AG04450 (cell line): ENCODE measurements at regions not wholly inside any gene's neighbourhood (a gene's known extent, or its start where the extent isn't known, plus 50 kb on each side); places are given as distances from the start of the nearest gene placed in this dataset.

Experiments
- CTCF ChIA-PET: fragments of 300-600, 350-600 bp; formaldehyde crosslinking; extraction: SDS; loops from one replicate; lab custom pipeline; 2022; ENCODE audit warnings: antibody characterized with exemption, inconsistent platforms; lab: Charles Lee
- POLR2A ChIA-PET: fragments of 350-600 bp; formaldehyde crosslinking; extraction: SDS; loops from one replicate; lab custom pipeline; 2021; ENCODE audit warnings: antibody characterized with exemption, inconsistent platforms; lab: Yijun Ruan, JAX
- DNase-seq: peaks from one replicate; pipeline ENCODE4 v3.0.0-alpha.2; 2011; ENCODE audit warnings: low read depth, low spot score
- H3K27ac ChIP-seq: one replicate; pipeline ENCODE4 v1.5.1; 2012; ENCODE audit warnings: low read depth, low read length, control low read depth
- H3K27me3 ChIP-seq: one replicate; pipeline ENCODE4 v1.6.0; 2012; ENCODE audit warnings: low read length; ENCODE audit not compliant: control insufficient read depth, insufficient read depth
- H3K4me3 ChIP-seq: 2 replicates; pipeline ENCODE4 v1.5.1; 2011; ENCODE audit warnings: mild to moderate bottlenecking, low read depth, low read length, control low read depth
- H3K9me3 ChIP-seq: 2 replicates; pipeline ENCODE4 v1.5.1; 2012; ENCODE audit warnings: low read length; ENCODE audit not compliant: control insufficient read depth, insufficient read depth
- TF ChIP-seq, protein P1 (sequence below): IDR thresholded peaks from 2 replicates; pipeline ENCODE4 v1.5.1; 2011; ENCODE audit warnings: low read depth, low read length, control low read depth, inconsistent platforms

DNA sequence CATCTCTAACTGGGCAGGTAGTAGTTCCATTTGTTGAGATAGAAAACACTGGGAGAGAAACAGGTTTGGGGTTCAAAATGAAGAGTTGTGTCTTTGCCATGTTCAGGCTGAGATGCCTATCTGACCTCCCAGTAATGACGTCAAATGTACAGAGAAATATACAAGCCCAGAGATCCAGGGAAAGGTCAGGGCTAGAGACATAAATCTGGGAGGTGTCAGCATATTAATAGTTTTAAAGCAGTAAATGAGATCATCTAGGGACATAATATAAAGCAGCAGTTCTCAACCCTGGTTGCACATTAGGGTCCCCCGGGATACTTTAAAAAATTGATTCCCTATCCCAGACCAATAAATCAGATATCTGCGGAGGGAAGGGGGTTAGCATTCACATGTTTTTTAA lies 501.5 kb downstream of the UQCRFS1 start:
- ChIA-PET POLR2A (no interaction called here), CTCF (interaction anchor here (1.2 to 3.7 kb wide), 5 partner anchors 12 to 745 kb away, joined by 3 to 19 read pairs (median 4); no protein-coding TSS in a partner anchor)
- Histone ChIP-seq H3K27me3 (no peaks in the 10 kb centered on the region), H3K27ac (no peak overlapping the region), H3K4me3 (no peak overlapping the region), H3K9me3 (peaks cover 9% of the 10 kb centered on the region; the same call in 1 of the 2 replicates)
- TF ChIP-seq, protein P1, sequence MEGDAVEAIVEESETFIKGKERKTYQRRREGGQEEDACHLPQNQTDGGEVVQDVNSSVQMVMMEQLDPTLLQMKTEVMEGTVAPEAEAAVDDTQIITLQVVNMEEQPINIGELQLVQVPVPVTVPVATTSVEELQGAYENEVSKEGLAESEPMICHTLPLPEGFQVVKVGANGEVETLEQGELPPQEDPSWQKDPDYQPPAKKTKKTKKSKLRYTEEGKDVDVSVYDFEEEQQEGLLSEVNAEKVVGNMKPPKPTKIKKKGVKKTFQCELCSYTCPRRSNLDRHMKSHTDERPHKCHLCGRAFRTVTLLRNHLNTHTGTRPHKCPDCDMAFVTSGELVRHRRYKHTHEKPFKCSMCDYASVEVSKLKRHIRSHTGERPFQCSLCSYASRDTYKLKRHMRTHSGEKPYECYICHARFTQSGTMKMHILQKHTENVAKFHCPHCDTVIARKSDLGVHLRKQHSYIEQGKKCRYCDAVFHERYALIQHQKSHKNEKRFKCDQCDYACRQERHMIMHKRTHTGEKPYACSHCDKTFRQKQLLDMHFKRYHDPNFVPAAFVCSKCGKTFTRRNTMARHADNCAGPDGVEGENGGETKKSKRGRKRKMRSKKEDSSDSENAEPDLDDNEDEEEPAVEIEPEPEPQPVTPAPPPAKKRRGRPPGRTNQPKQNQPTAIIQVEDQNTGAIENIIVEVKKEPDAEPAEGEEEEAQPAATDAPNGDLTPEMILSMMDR, result no peak
- DNase-seq, result no peak

GRCh38 chr19:28710278-28710677 lies 502.7 kb downstream of the UQCRFS1 start:
- H3K27me3 ChIP-seq, result no peaks in the 10 kb centered on the region
- TF ChIP-seq, protein P1, result peak; percentile 59
- peaks cover 9% of the 10 kb centered on the region; the same call in 1 of the 2 replicates for H3K9me3 ChIP-seq
- CTCF ChIA-PET, result interaction anchor here (0.6 to 3.7 kb wide), 9 partner anchors 9 to 876 kb away, joined by 3 to 19 read pairs (median 4); no protein-coding TSS in a partner anchor
- no peak overlapping the region for H3K27ac ChIP-seq
- no peak overlapping the region for H3K4me3 ChIP-seq
- peak; percentile 20 for DNase-seq
- POLR2A ChIA-PET, result no interaction called here

DNA sequence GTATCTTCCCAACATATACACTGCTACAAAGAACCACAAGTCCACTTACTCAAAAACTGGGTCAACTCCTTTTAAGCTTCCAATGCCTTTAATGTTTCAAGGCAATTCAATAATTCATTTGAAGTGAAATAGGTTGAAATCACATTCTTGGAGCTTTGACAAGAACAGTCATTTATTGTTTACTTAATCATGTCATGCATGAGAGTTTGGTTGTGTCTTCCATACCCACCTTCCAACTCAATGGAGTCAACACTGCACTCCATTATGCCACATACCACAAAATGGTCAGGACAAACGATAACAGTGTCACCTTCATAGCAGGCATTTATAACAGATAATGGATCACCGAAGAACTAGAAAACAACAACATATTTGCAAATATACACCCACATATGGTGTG lies 506.3 kb downstream of the UQCRFS1 start:
- ChIA-PET POLR2A (no interaction called here), CTCF (no interaction called here)
- TF ChIP-seq, protein P1, result no peak
- Histone ChIP-seq H3K27ac (no peak overlapping the region), H3K9me3 (no peaks in the 10 kb centered on the region), H3K27me3 (no peaks in the 10 kb centered on the region), H3K4me3 (no peak overlapping the region)
- DNase-seq, result no peak

DNA sequence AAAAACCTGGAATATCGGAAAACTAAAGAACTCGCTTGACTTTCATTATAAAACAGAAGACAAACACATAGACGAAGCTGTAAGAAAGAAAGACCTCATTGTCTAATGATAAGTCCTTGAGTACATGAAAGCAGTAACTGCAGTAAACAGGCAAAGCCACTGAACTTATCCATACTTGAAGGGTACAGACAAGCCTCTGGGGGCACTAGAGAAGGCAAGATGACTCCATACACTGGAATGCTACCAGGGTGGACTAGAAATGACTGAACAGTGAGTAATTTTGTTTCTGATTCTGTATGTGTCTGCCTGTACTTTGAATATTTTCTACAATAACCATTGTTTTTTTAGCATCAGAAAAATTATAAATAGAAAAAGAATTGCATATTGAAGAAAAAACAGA lies 507.9 kb downstream of the UQCRFS1 start:
- H3K4me3 ChIP-seq, result no peak overlapping the region
- H3K27ac ChIP-seq, result no peak overlapping the region
- DNase-seq, result peak; percentile 21
- no peaks in the 10 kb centered on the region for H3K9me3 ChIP-seq
- ChIA-PET POLR2A (no interaction called here), CTCF (interaction anchor here (0.6 to 2.1 kb wide), 3 partner anchors 14 to 1042 kb away, joined by 3 to 6 read pairs (median 4); no protein-coding TSS in a partner anchor)
- TF ChIP-seq, protein P1, result peak; percentile 54
- no peaks in the 10 kb centered on the region for H3K27me3 ChIP-seq

- ChIA-PET CTCF (interaction anchor here (0.6 to 1.1 kb wide), 2 partner anchors 33 to 122 kb away, joined by 4 to 6 read pairs; no protein-coding TSS in a partner anchor), POLR2A (no interaction called here)
- TF ChIP-seq, protein P1, result no peak
- DNase-seq, result no peak
- Histone ChIP-seq H3K4me3 (no peak overlapping the region), H3K27ac (no peak overlapping the region), H3K9me3 (no peaks in the 10 kb centered on the region), H3K27me3 (no peaks in the 10 kb centered on the region)
These were observed 509.5 kb downstream of the UQCRFS1 start for GRCh38 chr19:28703400-28703956.
